Thyroid gland (tissue), 4 donors: ENCODE measurements at regions not wholly inside any gene's neighbourhood (a gene's known extent, or its start where the extent isn't known, plus 50 kb on each side); places are given as distances from the start of the nearest gene placed in this dataset.

Experiments
- DNase-seq, 2 donors: peaks; one replicate each; pipeline ENCODE4 v3.0.0-alpha.2; 2019
- H3K27ac ChIP-seq, 3 donors: fragments of 200-600 bp; sonication (generic); 1 replicate in 2 of 3; 2 replicates in 1 of 3; pipeline ENCODE4 v1.5.1; 2016 to 2019; ENCODE audit warnings: mild to moderate bottlenecking in 1 of 3, moderate library complexity in 1 of 3
- H3K27me3 ChIP-seq: fragments of 200-600 bp; sonication (generic); one replicate; pipeline ENCODE4 v1.5.1; 2019
- H3K36me3 ChIP-seq, 2 donors: fragments of 200-600 bp; sonication (generic); one replicate each; pipeline ENCODE4 v1.5.1; 2016 to 2019
- H3K4me1 ChIP-seq, 2 donors: fragments of 200-600 bp; sonication (generic); one replicate each; pipeline ENCODE4 v1.5.1; 2017 to 2019
- H3K4me3 ChIP-seq, 3 donors: fragments of 200-600 bp; sonication (generic); replicated peaks in 1 of 3; 1 replicate in 2 of 3; 2 replicates in 1 of 3; pipeline ENCODE4 v1.5.1; 2016; ENCODE audit warnings: mild to moderate bottlenecking in 1 of 3
- H3K9me3 ChIP-seq: fragments of 200-600 bp; sonication (generic); one replicate; pipeline ENCODE4 v1.5.1; 2017
- CTCF ChIP-seq, 6 experiments: fragments of 200-600 bp in 3 of 6; fragments of 450-650 bp in 3 of 6; sonication (generic) in 3 of 6; IDR thresholded peaks; one replicate each; pipeline ENCODE4 v1.5.1; 2016 to 2019; ENCODE audit warnings: antibody characterized with exemption in 6 of 6, mild to moderate bottlenecking in 2 of 6, inconsistent platforms in 1 of 6, moderate library complexity in 1 of 6
- POLR2A ChIP-seq, 2 donors: fragments of 450-650 bp; IDR thresholded peaks; one replicate each; pipeline ENCODE4 v1.6.1; 2017; ENCODE audit warnings: antibody characterized with exemption in 2 of 2, mild to moderate bottlenecking in 2 of 2, moderate library complexity in 1 of 2
- WGBS, 2 donors: methylation state at CpG; one replicate each; pipeline ENCODE4 v1.1.5; 2017; 5-methylcytosine and 5-hydroxymethylcytosine counted together
- intact Hi-C: fragments of 100-400 bp; cut with DNase I; formaldehyde crosslinking; loops from one replicate; pipeline ENCODE4 v1.15.1; 2023

GRCh38 chr2:154608438-154608837, 90.1 kb upstream of the KCNJ3 start:
- no peaks in the 10 kb centered on the region for H3K27me3 ChIP-seq
- no peak for TF ChIP-seq CTCF (IDR thresholded peaks at IDR 0.05)
- TF ChIP-seq POLR2A (IDR thresholded peaks at IDR 0.05): no peak
- H3K9me3 ChIP-seq: no peaks in the 10 kb centered on the region
- no peak overlapping the region for H3K27ac ChIP-seq
- no peaks in the 10 kb centered on the region for H3K36me3 ChIP-seq
- no peak for DNase-seq
- no peak overlapping the region for H3K4me3 ChIP-seq
- intact Hi-C loops: no loop called here
- no peaks in the 10 kb centered on the region for H3K4me1 ChIP-seq

- no peak overlapping the region for H3K27ac ChIP-seq
- H3K9me3 ChIP-seq: no peaks in the 10 kb centered on the region
- no peaks in the 10 kb centered on the region for H3K27me3 ChIP-seq
- no peaks in the 10 kb centered on the region for H3K36me3 ChIP-seq
- DNase-seq: no peak
- TF ChIP-seq CTCF (IDR thresholded peaks at IDR 0.05) (no peak), POLR2A (IDR thresholded peaks at IDR 0.05) (no peak)
- H3K4me1 ChIP-seq: no peaks in the 10 kb centered on the region
- no peak overlapping the region for H3K4me3 ChIP-seq
- intact Hi-C loops: no loop called here
These were observed 83.6 kb upstream of the KCNJ3 start for GRCh38 chr2:154614906-154615305.

GRCh38 chr2:154616659-154617058, 81.8 kb upstream of the KCNJ3 start:
- no peaks in the 10 kb centered on the region for H3K27me3 ChIP-seq
- intact Hi-C loops: no loop called here
- H3K36me3 ChIP-seq: no peaks in the 10 kb centered on the region
- no peaks in the 10 kb centered on the region for H3K4me1 ChIP-seq
- WGBS, 2 donors: 89 to 90% methylated on average over 15 of the region's 15 CpGs
- H3K4me3 ChIP-seq: no peak overlapping the region
- TF ChIP-seq POLR2A (IDR thresholded peaks at IDR 0.05) (no peak), CTCF (IDR thresholded peaks at IDR 0.05) (no peak)
- H3K27ac ChIP-seq: no peak overlapping the region
- no peaks in the 10 kb centered on the region for H3K9me3 ChIP-seq
- DNase-seq: no peak

GRCh38 chr2:154620471-154620870, 78.0 kb upstream of the KCNJ3 start:
- Histone ChIP-seq H3K36me3 (no peaks in the 10 kb centered on the region), H3K9me3 (no peaks in the 10 kb centered on the region), H3K4me3 (no peak overlapping the region), H3K27ac (no peak overlapping the region), H3K27me3 (no peaks in the 10 kb centered on the region), H3K4me1 (no peaks in the 10 kb centered on the region)
- 75 to 78% methylated on average over 5 of the region's 5 CpGs for WGBS, 2 donors
- DNase-seq: no peak
- no peak for TF ChIP-seq CTCF (IDR thresholded peaks at IDR 0.05)
- no peak for TF ChIP-seq POLR2A (IDR thresholded peaks at IDR 0.05)
- intact Hi-C loops: no loop called here

- Histone ChIP-seq H3K9me3 (no peaks in the 10 kb centered on the region), H3K4me3 (no peak overlapping the region), H3K4me1 (no peaks in the 10 kb centered on the region), H3K36me3 (no peaks in the 10 kb centered on the region), H3K27me3 (no peaks in the 10 kb centered on the region), H3K27ac (no peak overlapping the region)
- intact Hi-C loops: no loop called here
- peak; percentile 30 to 38 for DNase-seq
- 30 to 33% methylated on average over 3 of the region's 3 CpGs for WGBS, 2 donors
- TF ChIP-seq POLR2A (IDR thresholded peaks at IDR 0.05) (no peak), CTCF (IDR thresholded peaks at IDR 0.05) (peak in 4 of 6 experiments; percentile 37 to 63 (median 56))
These were observed 74.7 kb upstream of the KCNJ3 start for GRCh38 chr2:154623819-154624218.
